Panc1 (cell line): ENCODE measurements at regions not wholly inside any gene's neighbourhood (a gene's known extent, or its start where the extent isn't known, plus 50 kb on each side); places are given as distances from the start of the nearest gene placed in this dataset.

Source experiments
- ATAC-seq: fragments of 200-7000 bp; cut with Tn5 transposase; 2 replicates; pipeline ENCODE4 v1.9.1; 2020; ENCODE audit warnings: mild to moderate bottlenecking, moderate library complexity
- BruUV-seq: library from RNA; stranded (reverse); fragments of 400-500 nt; replicated peaks from 2 replicates; lab custom pipeline; 2021; lab: Mats Ljungman, UMichigan
- CTCF ChIA-PET: fragments of 300-600 bp; sonication (Branson Sonifier 250); formaldehyde crosslinking; loops from one replicate; lab custom pipeline; 2022; ENCODE audit warnings: antibody characterized with exemption; lab: Charles Lee
- POLR2A ChIA-PET: fragments of 300-600 bp; sonication (Branson Sonifier 250); formaldehyde crosslinking; loops from one replicate; lab custom pipeline; 2022; ENCODE audit warnings: antibody characterized with exemption; lab: Charles Lee
- DNase-seq: peaks from one replicate; pipeline ENCODE4 v3.0.0-alpha.2; 2010; ENCODE audit warnings: low read depth, low spot score
- H3K27ac ChIP-seq: 2 replicates; pipeline ENCODE4 v1.5.1; 2011; ENCODE audit warnings: mild to moderate bottlenecking, low read length, inconsistent platforms
- H3K27me3 ChIP-seq: fragments of 200-500 bp; sonication (Bioruptor generic); 2 replicates; pipeline ENCODE4 v1.6.0; 2014; ENCODE audit warnings: low read length, inconsistent platforms; ENCODE audit not compliant: control insufficient read depth, insufficient read depth
- H3K36me3 ChIP-seq: fragments of 200-500 bp; sonication (Bioruptor generic); 2 replicates; pipeline ENCODE4 v1.5.1; 2014; ENCODE audit warnings: inconsistent platforms, mild to moderate bottlenecking, low read length, moderate library complexity; ENCODE audit not compliant: control insufficient read depth, insufficient read depth
- H3K4me1 ChIP-seq: 2 replicates; pipeline ENCODE4 v1.5.1; 2011; ENCODE audit warnings: inconsistent platforms, mild to moderate bottlenecking, low read length, moderate library complexity; ENCODE audit not compliant: control insufficient read depth, insufficient read depth
- H3K4me3 ChIP-seq, 2 experiments: 2 replicates each; pipeline ENCODE4 v1.5.1; 2011 to 2012; ENCODE audit warnings: low read depth in 2 of 2, low read length in 2 of 2, mild to moderate bottlenecking in 2 of 2, inconsistent platforms in 1 of 2, moderate library complexity in 1 of 2
- H3K9me3 ChIP-seq: fragments of 200-500 bp; sonication (Bioruptor generic); 2 replicates; pipeline ENCODE4 v1.5.1; 2014; ENCODE audit warnings: low read depth, mild to moderate bottlenecking, inconsistent platforms, low read length, moderate library complexity; ENCODE audit not compliant: control insufficient read depth, insufficient read depth
- CTCF ChIP-seq: fragments of 450-650 bp; IDR thresholded peaks from 2 replicates; pipeline ENCODE4 v1.5.1; 2017; ENCODE audit warnings: mild to moderate bottlenecking
- POLR2AphosphoS5 ChIP-seq: IDR thresholded peaks from 2 replicates; pipeline ENCODE4 v1.6.1; 2012; ENCODE audit warnings: mild to moderate bottlenecking, low read depth, low read length, moderate library complexity
- REST ChIP-seq, 2 experiments: IDR thresholded peaks; 2 replicates each; pipeline ENCODE4 v1.6.1; 2011 to 2012; ENCODE audit warnings: low read depth in 2 of 2, control low read depth in 1 of 2, low read length in 1 of 2, mild to moderate bottlenecking in 1 of 2, moderate library complexity in 1 of 2; ENCODE audit not compliant: insufficient read depth in 1 of 2
- SIN3A ChIP-seq: IDR thresholded peaks from 2 replicates; pipeline ENCODE4 v1.6.1; 2012; ENCODE audit warnings: low read depth, mild to moderate bottlenecking, low read length, moderate library complexity, borderline replicate concordance; ENCODE audit not compliant: insufficient read depth
- TCF7L2 ChIP-seq: IDR thresholded peaks from 2 replicates; pipeline ENCODE4 v1.6.1; 2011; ENCODE audit warnings: mild to moderate bottlenecking, low read depth, low read length, inconsistent platforms
- in situ Hi-C: cut with HindIII; loops from 2 replicates; pipeline ENCODE4 v1.10.0; 2016; ENCODE audit warnings: low sequenced_read_pairs, low pct_unique_long_range_greater_than_20kb
- intact Hi-C: fragments of 100-400 bp; cut with micrococcal nuclease; formaldehyde crosslinking; loops from one replicate; pipeline ENCODE4 v1.10.0; 2022; ENCODE audit not compliant: unreplicated experiment

- in situ Hi-C loops, result no loop called here
- no peaks in the 10 kb centered on the region for H3K27me3 ChIP-seq
- CTCF ChIA-PET, result no interaction called here
- intact Hi-C loops, result no loop called here
- ATAC-seq (no peak), DNase-seq (no peak)
- peaks cover 18% of the 10 kb centered on the region for H3K9me3 ChIP-seq
- no peak overlapping the region for H3K4me3 ChIP-seq
- peaks cover 4% of the 10 kb centered on the region; the same call in 1 of the 2 replicates for H3K4me1 ChIP-seq
- TF ChIP-seq CTCF (no peak), TCF7L2 (no peak), REST (IDR thresholded peaks at IDR 0.05; ENCODE audit: insufficient read depth in 1 of 2, low read depth in 2 of 2, low read length in 1 of 2) (no peak), POLR2AphosphoS5 (no peak), SIN3A (no peak)
- BruUV-seq, result no TSS peak
- H3K36me3 ChIP-seq, result no peaks in the 10 kb centered on the region
- no peak overlapping the region for H3K27ac ChIP-seq
- POLR2A ChIA-PET, result no interaction called here
Observed at GRCh38 chr13:50535050-50535449, 308.4 kb downstream of the DLEU7 start.

GRCh38 chr13:50537029-50537428 lies 306.5 kb downstream of the DLEU7 start:
- Histone ChIP-seq H3K27me3 (no peaks in the 10 kb centered on the region), H3K9me3 (peaks cover 18% of the 10 kb centered on the region), H3K4me1 (no peaks in the 10 kb centered on the region), H3K4me3 (no peak overlapping the region), H3K27ac (no peak overlapping the region), H3K36me3 (no peaks in the 10 kb centered on the region)
- POLR2A ChIA-PET, result interaction anchor here (0.7 kb wide), 1 partner anchor 14 kb away, joined by 3 read pairs; no protein-coding TSS in a partner anchor
- in situ Hi-C loops, result no loop called here
- DNase-seq, result no peak
- TF ChIP-seq SIN3A (no peak), REST (IDR thresholded peaks at IDR 0.05; ENCODE audit: insufficient read depth in 1 of 2, low read depth in 2 of 2, low read length in 1 of 2) (no peak), POLR2AphosphoS5 (no peak), TCF7L2 (no peak), CTCF (no peak)
- CTCF ChIA-PET, result no interaction called here
- intact Hi-C loops, result no loop called here
- ATAC-seq, result no peak
- BruUV-seq, result no TSS peak
